HFFc6 (cell line): ENCODE measurements at regions not wholly inside any gene's neighbourhood (a gene's known extent, or its start where the extent isn't known, plus 50 kb on each side); places are given as distances from the start of the nearest gene placed in this dataset.

ENCODE experiments used
- DNase-seq: peaks from one replicate; pipeline ENCODE4 v3.0.0-alpha.2; 2018
- H3K27ac Mint-ChIP-seq: 2 replicates; pipeline ENCODE4 v1.8.0; 2020; ENCODE audit warnings: mild to moderate bottlenecking, mixed read lengths
- H3K27me3 Mint-ChIP-seq: 2 replicates; pipeline ENCODE4 v1.8.0; 2021; ENCODE audit warnings: mild to moderate bottlenecking, moderate library complexity, mixed read lengths; ENCODE audit not compliant: insufficient read depth
- H3K36me3 Mint-ChIP-seq: 2 replicates; pipeline ENCODE4 v1.8.0; 2021; ENCODE audit warnings: low read depth, mixed read lengths
- H3K4me1 Mint-ChIP-seq: 2 replicates; pipeline ENCODE4 v1.8.0; 2020; ENCODE audit warnings: low read depth, mixed read lengths
- H3K4me3 Mint-ChIP-seq: 2 replicates; pipeline ENCODE4 v1.8.0; 2020; ENCODE audit warnings: mild to moderate bottlenecking, moderate library complexity, mixed read lengths
- H3K9me3 Mint-ChIP-seq: 2 replicates; pipeline ENCODE4 v1.8.0; 2020; ENCODE audit warnings: mild to moderate bottlenecking, mixed read lengths
- CTCF ChIP-seq: fragments of 200-600 bp; sonication (generic); IDR thresholded peaks from 2 replicates; pipeline ENCODE4 v1.5.0; 2021; ENCODE audit warnings: antibody characterized with exemption, mild to moderate bottlenecking

- no peak for TF ChIP-seq CTCF
- no peaks in the 10 kb centered on the region for H3K36me3 Mint-ChIP-seq
- no peak overlapping the region for H3K27ac Mint-ChIP-seq
- no peak overlapping the region for H3K4me3 Mint-ChIP-seq
- H3K9me3 Mint-ChIP-seq = peaks cover 38% of the 10 kb centered on the region
- H3K27me3 Mint-ChIP-seq = no peaks in the 10 kb centered on the region
- no peaks in the 10 kb centered on the region for H3K4me1 Mint-ChIP-seq
- no peak for DNase-seq
Measured at GRCh38 chr3:181974198-181974597, 262.5 kb downstream of the SOX2 start.

DNA sequence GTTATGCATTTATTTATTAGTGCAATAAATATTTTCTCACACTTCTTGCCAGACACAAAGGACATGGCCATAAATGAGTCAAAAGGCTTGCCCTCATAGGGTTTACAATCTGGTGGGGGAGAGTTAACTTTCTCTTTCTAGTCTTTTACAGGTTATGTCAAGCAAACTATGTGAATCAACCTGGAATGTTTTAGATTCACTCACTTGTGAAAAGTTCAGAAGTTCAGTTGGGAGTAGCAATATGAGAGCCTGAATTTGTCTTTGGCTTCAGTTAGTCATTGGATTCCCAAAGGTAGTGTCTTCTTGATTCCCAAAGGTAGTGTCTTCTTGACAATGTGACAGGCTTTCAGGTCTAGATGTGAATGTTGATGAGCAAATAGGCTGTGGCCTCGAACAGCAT is 264.8 kb downstream of the SOX2 start:
- no peak for DNase-seq
- Mint-ChIP-seq H3K27ac (no peak overlapping the region), H3K27me3 (no peaks in the 10 kb centered on the region), H3K36me3 (no peaks in the 10 kb centered on the region), H3K4me3 (no peak overlapping the region), H3K9me3 (peaks cover 47% of the 10 kb centered on the region), H3K4me1 (no peaks in the 10 kb centered on the region)
- no peak for TF ChIP-seq CTCF

GRCh38 chr3:181985386-181985785 is 273.7 kb downstream of the SOX2 start:
- H3K27me3 Mint-ChIP-seq = no peaks in the 10 kb centered on the region
- no peak overlapping the region for H3K4me3 Mint-ChIP-seq
- H3K27ac Mint-ChIP-seq = no peak overlapping the region
- H3K9me3 Mint-ChIP-seq = peaks cover 33% of the 10 kb centered on the region
- DNase-seq = no peak
- no peaks in the 10 kb centered on the region for H3K4me1 Mint-ChIP-seq
- TF ChIP-seq CTCF = no peak
- no peaks in the 10 kb centered on the region for H3K36me3 Mint-ChIP-seq

DNA sequence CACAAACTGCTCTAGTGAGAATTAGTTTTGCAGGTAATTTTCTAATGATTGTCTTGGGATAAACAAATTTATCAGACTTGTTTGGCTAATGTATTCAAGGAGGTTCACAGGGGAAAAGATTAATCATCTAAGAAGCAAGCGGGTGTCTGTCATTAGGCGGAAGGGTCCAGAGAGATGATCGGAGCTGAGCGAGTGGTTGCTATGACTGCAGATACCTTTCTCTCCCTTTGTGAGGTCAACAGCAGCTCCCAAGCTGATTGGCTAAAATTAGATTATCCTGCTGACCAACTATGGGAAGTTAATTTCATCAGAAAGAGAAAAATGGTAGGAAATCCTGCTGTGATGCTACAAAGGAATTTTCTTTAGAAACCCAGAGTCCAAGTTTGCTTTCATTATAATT is 276.0 kb downstream of the SOX2 start:
- Mint-ChIP-seq H3K9me3 (peaks cover 28% of the 10 kb centered on the region), H3K4me1 (no peaks in the 10 kb centered on the region), H3K4me3 (no peak overlapping the region), H3K27ac (no peak overlapping the region), H3K36me3 (peaks cover 4% of the 10 kb centered on the region; the same call in 1 of the 2 replicates), H3K27me3 (no peaks in the 10 kb centered on the region)
- DNase-seq = no peak
- TF ChIP-seq CTCF = no peak

DNA sequence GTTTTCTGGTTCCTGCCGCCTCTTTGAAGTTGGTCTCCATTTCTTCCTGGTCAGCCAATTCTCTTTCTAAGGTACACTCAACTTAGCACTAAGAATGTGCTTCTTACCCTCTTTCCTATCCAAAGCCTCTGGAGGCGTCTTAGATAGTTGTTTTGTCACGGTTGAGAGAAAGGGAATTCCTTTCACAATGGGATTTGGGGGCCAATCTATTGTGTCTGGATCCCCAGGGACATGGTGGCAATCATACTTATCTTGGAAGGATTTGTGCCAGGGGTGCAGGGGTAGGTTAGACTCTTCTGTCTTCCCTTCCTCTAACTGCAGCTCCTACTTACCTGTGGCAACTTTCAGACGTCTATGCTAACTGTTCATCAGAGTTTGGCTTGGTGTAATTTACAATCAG is 287.1 kb downstream of the SOX2 start:
- no peak for DNase-seq
- peaks cover 48% of the 10 kb centered on the region for H3K9me3 Mint-ChIP-seq
- TF ChIP-seq CTCF = no peak
- H3K36me3 Mint-ChIP-seq = peaks cover 4% of the 10 kb centered on the region; the same call in 1 of the 2 replicates
- H3K4me1 Mint-ChIP-seq = no peaks in the 10 kb centered on the region
- H3K27me3 Mint-ChIP-seq = 0 out of 2 replicates have a peak, but pooled peaks cover 2% of the 10 kb centered on the region
- H3K27ac Mint-ChIP-seq = no peak overlapping the region
- H3K4me3 Mint-ChIP-seq = no peak overlapping the region

DNA sequence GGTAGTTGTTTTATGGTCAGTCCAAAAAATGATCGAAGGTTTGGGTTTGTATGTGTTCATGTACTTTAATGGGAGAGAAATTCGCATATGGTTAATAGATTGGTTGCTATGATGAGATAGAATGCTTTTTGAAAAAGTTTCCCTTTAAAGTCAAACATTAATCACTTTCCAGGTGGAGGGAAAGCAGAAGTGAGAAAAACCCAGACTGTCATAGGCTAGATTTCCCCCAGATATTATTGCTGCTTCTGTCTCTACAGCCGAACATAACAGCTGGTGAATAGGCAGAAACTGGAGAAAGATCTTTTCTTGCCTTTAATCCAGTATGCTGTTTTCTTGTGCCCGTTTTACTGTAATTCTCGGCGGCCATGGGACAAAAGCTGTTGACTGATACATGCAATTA is 287.6 kb downstream of the SOX2 start:
- DNase-seq = no peak
- peaks cover 4% of the 10 kb centered on the region; the same call in 1 of the 2 replicates for H3K36me3 Mint-ChIP-seq
- H3K9me3 Mint-ChIP-seq = peaks cover 50% of the 10 kb centered on the region
- TF ChIP-seq CTCF = no peak
- H3K4me3 Mint-ChIP-seq = no peak overlapping the region
- H3K27me3 Mint-ChIP-seq = 0 out of 2 replicates have a peak, but pooled peaks cover 2% of the 10 kb centered on the region
- no peaks in the 10 kb centered on the region for H3K4me1 Mint-ChIP-seq
- no peak overlapping the region for H3K27ac Mint-ChIP-seq
